CD4-positive, alpha-beta memory T cell (primary cell): ENCODE measurements at regions not wholly inside any gene's neighbourhood (a gene's known extent, or its start where the extent isn't known, plus 50 kb on each side); places are given as distances from the start of the nearest gene placed in this dataset.

Experiments used
- CTCF ChIA-PET: fragments of 350-600 bp; sonication (Branson Sonifier 250); formaldehyde crosslinking; loops from one replicate; lab custom pipeline; 2021; ENCODE audit warnings: inconsistent platforms; ENCODE audit not compliant: partially characterized antibody; lab: Charles Lee
- POLR2A ChIA-PET: fragments of 350-600 bp; sonication (Branson Sonifier 250); formaldehyde crosslinking; loops from one replicate; lab custom pipeline; 2021; ENCODE audit not compliant: partially characterized antibody; lab: Charles Lee
- DNase-seq, 5 donors: peaks; one replicate each; pipeline versions ENCODE4 v3.0.0 to v3.0.0-alpha.2; 2020 to 2022; ENCODE audit warnings: mixed read lengths in 1 of 5
- H3K27ac ChIP-seq: one replicate; pipeline ENCODE4 v1.7.0; 2013; ENCODE audit warnings: low read depth, low read length
- H3K27me3 ChIP-seq: 2 replicates; pipeline ENCODE4 v1.7.0; 2013; ENCODE audit warnings: mild to moderate bottlenecking, low read length, moderate library complexity; ENCODE audit not compliant: insufficient read depth
- H3K36me3 ChIP-seq: 2 replicates; pipeline ENCODE4 v1.7.0; 2013; ENCODE audit warnings: mild to moderate bottlenecking, low read length, moderate library complexity; ENCODE audit not compliant: insufficient read depth
- H3K4me1 ChIP-seq: 2 replicates; pipeline ENCODE4 v1.7.0; 2013; ENCODE audit warnings: mild to moderate bottlenecking, low read length, moderate library complexity; ENCODE audit not compliant: insufficient read depth
- H3K4me3 ChIP-seq, 2 donors: one replicate each; pipeline ENCODE4 v1.7.0; 2013; ENCODE audit warnings: low read length in 2 of 2, mild to moderate bottlenecking in 1 of 2
- H3K9me3 ChIP-seq, 2 donors: one replicate each; pipeline ENCODE4 v1.7.0; 2013; ENCODE audit warnings: low read length in 2 of 2, control low read depth in 1 of 2; ENCODE audit not compliant: control insufficient read depth in 1 of 2
- H3K27ac Mint-ChIP-seq, 7 donors: one replicate each; pipeline ENCODE4 v1.8.0; 2020 to 2021; ENCODE audit warnings: mixed read lengths in 7 of 7, mild to moderate bottlenecking in 6 of 7, inconsistent platforms in 3 of 7, moderate library complexity in 3 of 7
- H3K27me3 Mint-ChIP-seq, 2 donors: one replicate each; pipeline ENCODE4 v1.8.0; 2020 to 2021; ENCODE audit warnings: mixed read lengths in 2 of 2
- H3K36me3 Mint-ChIP-seq, 2 donors: one replicate each; pipeline ENCODE4 v1.8.0; 2020 to 2021; ENCODE audit warnings: mixed read lengths in 2 of 2, inconsistent platforms in 1 of 2, mild to moderate bottlenecking in 1 of 2
- H3K4me1 Mint-ChIP-seq, 4 donors: one replicate each; pipeline ENCODE4 v1.8.0; 2020 to 2021; ENCODE audit warnings: mixed read lengths in 4 of 4, mild to moderate bottlenecking in 1 of 4
- H3K4me3 Mint-ChIP-seq, 8 donors: one replicate each; pipeline ENCODE4 v1.8.0; 2020 to 2021; ENCODE audit warnings: mixed read lengths in 8 of 8, mild to moderate bottlenecking in 7 of 8, moderate library complexity in 6 of 8, inconsistent platforms in 3 of 8
- H3K9me3 Mint-ChIP-seq, 8 donors: one replicate each; pipeline ENCODE4 v1.8.0; 2020 to 2021; ENCODE audit warnings: mixed read lengths in 8 of 8, mild to moderate bottlenecking in 5 of 8, inconsistent platforms in 3 of 8, moderate library complexity in 1 of 8
- intact Hi-C: fragments of 100-400 bp; cut with micrococcal nuclease; formaldehyde crosslinking; loops from one replicate; pipeline ENCODE4 v1.15.1; 2023

GRCh38 chr2:136230464-136230863 lies 112.5 kb upstream of the CXCR4 start:
- Histone ChIP-seq H3K27ac (no peak overlapping the region), H3K27me3 (no peaks in the 10 kb centered on the region), H3K36me3 (no peaks in the 10 kb centered on the region), H3K9me3 (no peaks in the 10 kb centered on the region), H3K4me1 (peaks cover 11% of the 10 kb centered on the region), H3K4me3 (no peak overlapping the region)
- intact Hi-C loops, result no loop called here
- H3K4me1 Mint-ChIP-seq, result peaks cover 9 to 13% (median 11%) of the 10 kb centered on the region in 4 donors
- ChIA-PET CTCF (interaction anchor here (0.8 kb wide), 1 partner anchor 13 kb away, joined by 3 read pairs; no protein-coding TSS in a partner anchor), POLR2A (interaction anchor here (1.1 kb wide), 1 partner anchor 18 kb away, joined by 3 read pairs; no protein-coding TSS in a partner anchor)
- no peaks in the 10 kb centered on the region for H3K27me3 Mint-ChIP-seq
- no peaks in the 10 kb centered on the region for H3K36me3 Mint-ChIP-seq
- DNase-seq, result no peak
- no peak overlapping the region for H3K4me3 Mint-ChIP-seq
- H3K9me3 Mint-ChIP-seq, result peaks cover 0 to 8% (median 0%) of the 10 kb centered on the region in 8 donors
- H3K27ac Mint-ChIP-seq, result no peak overlapping the region

- CTCF ChIA-PET, result interaction anchor here (0.7 to 2.3 kb wide), 4 partner anchors 11 to 101 kb away, joined by 3 to 5 read pairs (median 4); no protein-coding TSS in a partner anchor
- Mint-ChIP-seq H3K9me3 (peaks cover 0 to 8% (median 0%) of the 10 kb centered on the region in 8 donors), H3K27ac (peak overlapping the region in 4 of 7 donors; percentile 48 to 91 (median 88)), H3K4me1 (peaks cover 10 to 14% (median 12%) of the 10 kb centered on the region in 4 donors), H3K36me3 (no peaks in the 10 kb centered on the region), H3K4me3 (no peak overlapping the region), H3K27me3 (no peaks in the 10 kb centered on the region)
- no peaks in the 10 kb centered on the region for H3K27me3 ChIP-seq
- no peak overlapping the region for H3K27ac ChIP-seq
- intact Hi-C loops, result no loop called here
- DNase-seq, result no peak
- H3K9me3 ChIP-seq, result no peaks in the 10 kb centered on the region
- no peaks in the 10 kb centered on the region for H3K36me3 ChIP-seq
- H3K4me3 ChIP-seq, result no peak overlapping the region
- POLR2A ChIA-PET, result interaction anchor here (1.0 to 3.5 kb wide), 7 partner anchors 11 to 93 kb away, joined by 4 to 28 read pairs (median 5); no protein-coding TSS in a partner anchor
- peaks cover 15% of the 10 kb centered on the region for H3K4me1 ChIP-seq
Measured at GRCh38 chr2:136226903-136227302, 109.0 kb upstream of the CXCR4 start.

GRCh38 chr2:136225950-136226835 lies 108.2 kb upstream of the CXCR4 start:
- no peak overlapping the region for H3K4me3 Mint-ChIP-seq
- no peaks in the 10 kb centered on the region for H3K27me3 ChIP-seq
- H3K9me3 ChIP-seq, result no peaks in the 10 kb centered on the region
- intact Hi-C loops, result no loop called here
- no peaks in the 10 kb centered on the region for H3K36me3 Mint-ChIP-seq
- H3K27ac Mint-ChIP-seq, result peak overlapping the region; percentile 24 to 91 (median 83)
- peaks cover 15% of the 10 kb centered on the region for H3K4me1 ChIP-seq
- H3K4me1 Mint-ChIP-seq, result peaks cover 10 to 14% (median 12%) of the 10 kb centered on the region in 4 donors
- H3K4me3 ChIP-seq, result no peak overlapping the region
- no peaks in the 10 kb centered on the region for H3K27me3 Mint-ChIP-seq
- no peak overlapping the region for H3K27ac ChIP-seq
- peak; percentile 43 to 67 (median 47) for DNase-seq
- CTCF ChIA-PET, result interaction anchor here (0.7 to 2.3 kb wide), 4 partner anchors 12 to 102 kb away, joined by 3 to 5 read pairs (median 4); no protein-coding TSS in a partner anchor
- no peaks in the 10 kb centered on the region for H3K36me3 ChIP-seq
- peaks cover 0 to 8% (median 0%) of the 10 kb centered on the region in 8 donors for H3K9me3 Mint-ChIP-seq
- POLR2A ChIA-PET, result interaction anchor here (0.7 to 3.5 kb wide), 9 partner anchors 10 to 108 kb away, joined by 3 to 28 read pairs (median 5); partner anchors contain the start of gene CXCR4

GRCh38 chr2:136223274-136223673 lies 105.3 kb upstream of the CXCR4 start:
- CTCF ChIA-PET, result no interaction called here
- no peaks in the 10 kb centered on the region for H3K36me3 ChIP-seq
- H3K4me3 ChIP-seq, result no peak overlapping the region
- H3K4me1 Mint-ChIP-seq, result peaks cover 10 to 14% (median 12%) of the 10 kb centered on the region in 4 donors
- intact Hi-C loops, result no loop called here
- POLR2A ChIA-PET, result interaction anchor here (1.2 to 1.6 kb wide), 2 partner anchors 16 to 91 kb away, joined by 3 to 4 read pairs; no protein-coding TSS in a partner anchor
- H3K27ac Mint-ChIP-seq, result peak overlapping the region in 4 of 7 donors; percentile 14 to 69 (median 53)
- H3K9me3 ChIP-seq, result no peaks in the 10 kb centered on the region
- no peak overlapping the region for H3K4me3 Mint-ChIP-seq
- peaks cover 15% of the 10 kb centered on the region for H3K4me1 ChIP-seq
- DNase-seq, result no peak
- H3K27me3 Mint-ChIP-seq, result no peaks in the 10 kb centered on the region
- H3K27me3 ChIP-seq, result no peaks in the 10 kb centered on the region
- no peak overlapping the region for H3K27ac ChIP-seq
- H3K9me3 Mint-ChIP-seq, result peaks cover 0 to 3% (median 0%) of the 10 kb centered on the region in 8 donors
- H3K36me3 Mint-ChIP-seq, result no peaks in the 10 kb centered on the region

GRCh38 chr2:136222862-136223261 lies 104.9 kb upstream of the CXCR4 start:
- peaks cover 0 to 2% (median 0%) of the 10 kb centered on the region in 8 donors for H3K9me3 Mint-ChIP-seq
- Histone ChIP-seq H3K27me3 (no peaks in the 10 kb centered on the region), H3K4me1 (peaks cover 15% of the 10 kb centered on the region), H3K9me3 (no peaks in the 10 kb centered on the region), H3K27ac (no peak overlapping the region), H3K4me3 (no peak overlapping the region), H3K36me3 (no peaks in the 10 kb centered on the region)
- intact Hi-C loops, result no loop called here
- no peak overlapping the region for H3K4me3 Mint-ChIP-seq
- no peak for DNase-seq
- peak overlapping the region in 5 of 7 donors; percentile 14 to 69 (median 47) for H3K27ac Mint-ChIP-seq
- ChIA-PET POLR2A (interaction anchor here (1.2 kb wide), 1 partner anchor 16 kb away, joined by 4 read pairs; no protein-coding TSS in a partner anchor), CTCF (no interaction called here)
- H3K4me1 Mint-ChIP-seq, result peaks cover 10 to 14% (median 12%) of the 10 kb centered on the region in 4 donors
- no peaks in the 10 kb centered on the region for H3K36me3 Mint-ChIP-seq
- no peaks in the 10 kb centered on the region for H3K27me3 Mint-ChIP-seq

GRCh38 chr2:136221026-136221425 lies 103.1 kb upstream of the CXCR4 start:
- Mint-ChIP-seq H3K27ac (peak overlapping the region in 1 of 7 donors; percentile 66), H3K27me3 (no peaks in the 10 kb centered on the region), H3K4me3 (no peak overlapping the region), H3K4me1 (peaks cover 9 to 11% (median 10%) of the 10 kb centered on the region in 4 donors), H3K36me3 (no peaks in the 10 kb centered on the region), H3K9me3 (peaks cover 0 to 2% (median 0%) of the 10 kb centered on the region in 8 donors)
- no peaks in the 10 kb centered on the region for H3K36me3 ChIP-seq
- POLR2A ChIA-PET, result interaction anchor here (1.2 kb wide), 1 partner anchor 8 kb away, joined by 5 read pairs; no protein-coding TSS in a partner anchor
- H3K27me3 ChIP-seq, result no peaks in the 10 kb centered on the region
- CTCF ChIA-PET, result interaction anchor here (1.0 kb wide), 2 partner anchors 33 to 85 kb away, joined by 3 read pairs; no protein-coding TSS in a partner anchor
- intact Hi-C loops, result no loop called here
- H3K9me3 ChIP-seq, result no peaks in the 10 kb centered on the region
- no peak for DNase-seq
- H3K4me1 ChIP-seq, result peaks cover 9% of the 10 kb centered on the region
- H3K4me3 ChIP-seq, result no peak overlapping the region
- no peak overlapping the region for H3K27ac ChIP-seq
